ENCODE measurements at regions not wholly inside any gene's neighbourhood (a gene's known extent, or its start where the extent isn't known, plus 50 kb on each side); places are given as distances from the start of the nearest gene placed in this dataset.

DNA sequence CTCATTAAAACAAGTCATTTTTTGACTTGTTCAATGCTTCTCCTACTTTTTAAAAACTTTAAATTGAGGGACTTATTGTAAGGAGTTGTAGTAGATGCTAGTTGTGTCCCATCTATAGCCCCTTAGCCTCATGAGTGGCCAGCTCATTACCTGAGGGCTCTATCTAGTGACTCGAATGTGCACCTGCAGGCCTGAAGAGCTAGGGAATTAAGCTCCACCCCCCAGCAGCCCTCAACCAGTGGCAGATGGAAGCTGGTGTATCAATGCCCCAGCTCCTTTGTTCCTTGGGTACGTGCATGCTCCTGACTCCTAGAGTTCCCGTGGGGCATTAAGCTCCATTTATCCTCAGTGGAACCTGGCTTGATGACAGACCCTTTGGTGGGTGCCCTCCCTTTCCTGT is 146.7 kb upstream of the FAM9B start:
- WGBS, result 78% methylated on average over 3 of the region's 3 CpGs

DNA sequence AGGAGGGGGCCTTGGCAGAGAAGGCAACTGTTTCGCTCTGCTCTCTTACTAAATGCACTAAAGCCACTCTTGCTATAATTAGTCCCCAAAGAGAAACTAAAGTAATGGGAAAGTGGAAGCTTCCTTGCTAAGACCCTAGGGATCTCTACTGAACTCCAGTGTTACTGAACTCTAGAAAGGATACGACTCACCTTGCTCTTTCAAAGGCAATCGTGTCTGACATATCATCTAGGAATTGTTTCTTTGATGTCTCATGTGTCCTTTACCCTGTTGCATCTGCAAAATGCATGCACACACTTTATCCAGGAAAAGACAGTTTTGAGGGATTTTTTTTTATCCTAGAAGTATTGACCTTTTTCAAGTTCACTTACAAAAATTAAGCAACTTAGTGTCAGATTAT is 148.1 kb upstream of the FAM9B start:
- Histone ChIP-seq H3K9me3 (no peaks in the 10 kb centered on the region), H3K36me3 (no peaks in the 10 kb centered on the region), H3K4me1 (no peaks in the 10 kb centered on the region), H3K27ac (no peak overlapping the region), H3K4me3 (no peak overlapping the region), H3K27me3 (no peaks in the 10 kb centered on the region)
- no peak for DNase-seq (ENCODE audit: low spot score in 2 of 2)
- TF ChIP-seq EP300 (IDR thresholded peaks at IDR 0.05) (no peak), POLR2AphosphoS5 (IDR thresholded peaks at IDR 0.05) (no peak), POLR2A (IDR thresholded peaks at IDR 0.05) (no peak)
- TF ChIP-seq, protein P1, sequence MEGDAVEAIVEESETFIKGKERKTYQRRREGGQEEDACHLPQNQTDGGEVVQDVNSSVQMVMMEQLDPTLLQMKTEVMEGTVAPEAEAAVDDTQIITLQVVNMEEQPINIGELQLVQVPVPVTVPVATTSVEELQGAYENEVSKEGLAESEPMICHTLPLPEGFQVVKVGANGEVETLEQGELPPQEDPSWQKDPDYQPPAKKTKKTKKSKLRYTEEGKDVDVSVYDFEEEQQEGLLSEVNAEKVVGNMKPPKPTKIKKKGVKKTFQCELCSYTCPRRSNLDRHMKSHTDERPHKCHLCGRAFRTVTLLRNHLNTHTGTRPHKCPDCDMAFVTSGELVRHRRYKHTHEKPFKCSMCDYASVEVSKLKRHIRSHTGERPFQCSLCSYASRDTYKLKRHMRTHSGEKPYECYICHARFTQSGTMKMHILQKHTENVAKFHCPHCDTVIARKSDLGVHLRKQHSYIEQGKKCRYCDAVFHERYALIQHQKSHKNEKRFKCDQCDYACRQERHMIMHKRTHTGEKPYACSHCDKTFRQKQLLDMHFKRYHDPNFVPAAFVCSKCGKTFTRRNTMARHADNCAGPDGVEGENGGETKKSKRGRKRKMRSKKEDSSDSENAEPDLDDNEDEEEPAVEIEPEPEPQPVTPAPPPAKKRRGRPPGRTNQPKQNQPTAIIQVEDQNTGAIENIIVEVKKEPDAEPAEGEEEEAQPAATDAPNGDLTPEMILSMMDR (IDR thresholded peaks at IDR 0.05), result no peak
- 90% methylated on average over 3 of the region's 3 CpGs for WGBS

More for the DNA sequence above, 146.7 kb upstream of the FAM9B start:
- TF ChIP-seq, protein P1 (IDR thresholded peaks at IDR 0.05), result no peak
- TF ChIP-seq POLR2AphosphoS5 (IDR thresholded peaks at IDR 0.05) (no peak), POLR2A (IDR thresholded peaks at IDR 0.05) (no peak), EP300 (IDR thresholded peaks at IDR 0.05) (no peak)
- no peaks in the 10 kb centered on the region for H3K4me1 ChIP-seq
- no peaks in the 10 kb centered on the region for H3K27me3 ChIP-seq
- H3K4me3 ChIP-seq, result no peak overlapping the region
- H3K9me3 ChIP-seq, result no peaks in the 10 kb centered on the region
- no peaks in the 10 kb centered on the region for H3K36me3 ChIP-seq
- no peak for DNase-seq (ENCODE audit: low spot score in 2 of 2)
- H3K27ac ChIP-seq, result no peak overlapping the region

DNA sequence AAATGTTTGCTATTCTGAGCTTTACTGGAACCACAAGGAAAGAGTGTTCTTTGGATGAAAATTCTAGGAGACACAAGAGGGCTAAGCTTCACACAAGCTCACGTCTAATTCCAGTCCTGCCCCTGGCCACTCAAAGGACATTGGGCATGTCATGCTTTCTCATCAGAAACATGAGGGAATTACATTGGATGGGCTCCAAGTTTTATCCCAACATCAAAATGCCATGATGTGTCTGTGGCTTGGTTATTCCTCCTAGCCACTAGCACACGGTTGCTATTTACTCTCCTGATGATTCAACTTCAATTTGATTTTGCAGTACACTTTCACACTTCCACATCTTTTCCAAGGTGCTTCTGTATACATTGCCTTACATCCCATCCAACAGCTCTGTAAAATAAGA is 149.6 kb upstream of the FAM9B start:
- Histone ChIP-seq H3K36me3 (no peaks in the 10 kb centered on the region), H3K27ac (no peak overlapping the region), H3K27me3 (no peaks in the 10 kb centered on the region), H3K4me1 (no peaks in the 10 kb centered on the region), H3K9me3 (no peaks in the 10 kb centered on the region), H3K4me3 (no peak overlapping the region)
- 85% methylated on average over 2 of the region's 2 CpGs for WGBS
- DNase-seq (ENCODE audit: low spot score in 2 of 2), result no peak
- TF ChIP-seq POLR2A (IDR thresholded peaks at IDR 0.05), result no peak
- TF ChIP-seq, protein P1 (IDR thresholded peaks at IDR 0.05), result no peak
- no peak for TF ChIP-seq EP300 (IDR thresholded peaks at IDR 0.05)
- TF ChIP-seq POLR2AphosphoS5 (IDR thresholded peaks at IDR 0.05), result no peak

DNA sequence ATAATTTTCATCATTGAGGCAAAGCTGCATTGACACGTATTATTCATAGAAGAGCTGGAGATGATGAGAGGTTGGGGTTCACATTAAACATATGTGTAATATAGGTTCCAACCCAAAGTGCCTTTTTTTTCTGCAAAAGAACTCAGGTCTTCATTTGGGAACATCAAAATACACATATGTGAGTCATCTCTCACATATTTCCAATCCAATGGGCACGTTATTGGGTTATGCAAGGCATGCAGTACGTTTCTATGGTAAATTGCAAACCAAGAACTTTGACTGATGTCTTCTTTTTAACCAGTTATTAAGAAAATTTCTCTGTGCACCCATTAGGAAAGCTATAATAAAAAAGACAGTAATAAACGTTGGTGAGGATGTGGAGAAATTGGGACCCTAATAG is 150.3 kb upstream of the FAM9B start:
- Histone ChIP-seq H3K36me3 (no peaks in the 10 kb centered on the region), H3K27ac (no peak overlapping the region), H3K27me3 (no peaks in the 10 kb centered on the region), H3K4me3 (no peak overlapping the region), H3K4me1 (no peaks in the 10 kb centered on the region), H3K9me3 (no peaks in the 10 kb centered on the region)
- no peak for TF ChIP-seq EP300 (IDR thresholded peaks at IDR 0.05)
- no peak for TF ChIP-seq POLR2A (IDR thresholded peaks at IDR 0.05)
- no peak for TF ChIP-seq POLR2AphosphoS5 (IDR thresholded peaks at IDR 0.05)
- TF ChIP-seq, protein P1 (IDR thresholded peaks at IDR 0.05), result no peak
- 60% methylated on average over 4 of the region's 4 CpGs for WGBS
- DNase-seq (ENCODE audit: low spot score in 2 of 2), result no peak

DNA sequence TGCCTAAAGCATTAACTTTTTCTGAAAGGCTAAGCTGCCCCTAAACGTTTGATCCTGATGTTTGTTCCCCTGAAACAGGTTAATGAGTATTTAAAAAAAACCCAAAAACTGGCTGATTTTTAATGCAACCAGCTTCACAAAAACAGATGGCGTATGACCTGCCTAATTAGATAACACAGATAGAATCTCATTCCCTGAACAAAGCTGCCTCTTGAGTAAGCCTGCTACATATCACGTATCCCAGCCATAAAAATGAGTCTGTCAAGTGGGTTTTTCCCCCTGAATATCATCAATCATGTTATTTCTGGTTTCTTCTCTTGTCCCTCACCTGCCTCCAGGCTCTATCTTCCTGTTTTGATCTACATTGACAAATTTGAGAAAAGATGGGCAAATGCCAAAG is 154.2 kb upstream of the FAM9B start:
- H3K27ac ChIP-seq, result no peak overlapping the region
- TF ChIP-seq, protein P1 (IDR thresholded peaks at IDR 0.05), result no peak
- TF ChIP-seq EP300 (IDR thresholded peaks at IDR 0.05) (no peak), POLR2A (IDR thresholded peaks at IDR 0.05) (no peak), POLR2AphosphoS5 (IDR thresholded peaks at IDR 0.05) (no peak)
- no peak overlapping the region for H3K4me3 ChIP-seq
- no peaks in the 10 kb centered on the region for H3K36me3 ChIP-seq
- no peaks in the 10 kb centered on the region for H3K27me3 ChIP-seq
- no peaks in the 10 kb centered on the region for H3K4me1 ChIP-seq
- 53% methylated on average over 3 of the region's 3 CpGs for WGBS
- H3K9me3 ChIP-seq, result no peaks in the 10 kb centered on the region
- no peak for DNase-seq (ENCODE audit: low spot score in 2 of 2)

All from suprapubic skin (tissue), 4 donors.